ENCODE measurements at regions not wholly inside any gene's neighbourhood (a gene's known extent, or its start where the extent isn't known, plus 50 kb on each side); places are given as distances from the start of the nearest gene placed in this dataset.

GRCh38 chr13:34772881-34773280 is 169.2 kb upstream of the NBEA start:
- Histone ChIP-seq H4K91ac (ENCODE audit: insufficient read length, low read depth, low read length) (no peak overlapping the region), H2AFZ (ENCODE audit: low read length) (no peak overlapping the region), H3K4me1 (ENCODE audit: insufficient read depth, low read length) (peaks cover 3% of the 10 kb centered on the region), H3K23me2 (ENCODE audit: insufficient read length, low read depth, low read length, poor library complexity, severe bottlenecking) (no peaks in the 10 kb centered on the region), H3K4me2 (ENCODE audit: insufficient read depth, insufficient read length, low read length) (no peak overlapping the region), H3K9ac (ENCODE audit: extremely low read depth, insufficient read length, low read length) (no peak overlapping the region), H3K18ac (ENCODE audit: insufficient read length, low read depth, low read length) (no peak overlapping the region), H3K23ac (ENCODE audit: insufficient read length, low read depth, low read length) (no peak overlapping the region), H3K9me3 (ENCODE audit: control insufficient read depth, low read depth, low read length) (no peaks in the 10 kb centered on the region), H4K8ac (replicated peaks; ENCODE audit: insufficient read length, low read depth, low read length) (no peak overlapping the region), H2BK12ac (ENCODE audit: insufficient read length, low read depth, low read length) (no peak overlapping the region), H3K79me2 (ENCODE audit: insufficient read depth, low read length) (no peaks in the 10 kb centered on the region), H4K20me1 (ENCODE audit: control insufficient read depth, insufficient read depth, insufficient read length) (no peaks in the 10 kb centered on the region), H3T11ph (ENCODE audit: low read length) (no peak overlapping the region), H3K4ac (ENCODE audit: low read depth, low read length) (no peak overlapping the region), H2BK120ac (ENCODE audit: low read depth, low read length, poor library complexity, severe bottlenecking) (no peak overlapping the region), H4K5ac (ENCODE audit: insufficient read length, low read depth, low read length) (no peak overlapping the region), H3K27me3 (ENCODE audit: insufficient read depth, low read length) (no peaks in the 10 kb centered on the region), H3K14ac (ENCODE audit: insufficient read depth, low read length) (no peak overlapping the region), H2BK5ac (ENCODE audit: insufficient read length, low read length) (no peak overlapping the region), H3K27ac (ENCODE audit: insufficient read length, low read depth, low read length) (no peak overlapping the region), H2BK15ac (ENCODE audit: low read depth, low read length) (no peak overlapping the region), H2AK5ac (ENCODE audit: insufficient read length, low read length) (no peak overlapping the region), H3K56ac (ENCODE audit: insufficient read length, low read depth, low read length) (no peak overlapping the region), H2BK20ac (ENCODE audit: low read depth, low read length, poor library complexity, severe bottlenecking) (no peak overlapping the region), H3K79me1 (ENCODE audit: insufficient read depth, low read depth, low read length, poor library complexity, severe bottlenecking) (no peaks in the 10 kb centered on the region)
- DNase-seq: no peak
- H3K27me3 Mint-ChIP-seq (ENCODE audit: low read depth): no peaks in the 10 kb centered on the region
- H3K4me3 Mint-ChIP-seq: no peak overlapping the region
- WGBS (ENCODE audit: extremely low coverage, insufficient read length, low lambda C conversion rate): no CpG with 5 or more reads among the region's 3 CpGs
- peaks cover 19 to 22% of the 10 kb centered on the region in 2 experiments for H3K4me1 Mint-ChIP-seq
- no peaks in the 10 kb centered on the region for H3K9me3 Mint-ChIP-seq
- H3K36me3 Mint-ChIP-seq (ENCODE audit: insufficient read depth in 1 of 3, low read depth in 3 of 3): no peaks in the 10 kb centered on the region
- TF ChIP-seq, protein P1, sequence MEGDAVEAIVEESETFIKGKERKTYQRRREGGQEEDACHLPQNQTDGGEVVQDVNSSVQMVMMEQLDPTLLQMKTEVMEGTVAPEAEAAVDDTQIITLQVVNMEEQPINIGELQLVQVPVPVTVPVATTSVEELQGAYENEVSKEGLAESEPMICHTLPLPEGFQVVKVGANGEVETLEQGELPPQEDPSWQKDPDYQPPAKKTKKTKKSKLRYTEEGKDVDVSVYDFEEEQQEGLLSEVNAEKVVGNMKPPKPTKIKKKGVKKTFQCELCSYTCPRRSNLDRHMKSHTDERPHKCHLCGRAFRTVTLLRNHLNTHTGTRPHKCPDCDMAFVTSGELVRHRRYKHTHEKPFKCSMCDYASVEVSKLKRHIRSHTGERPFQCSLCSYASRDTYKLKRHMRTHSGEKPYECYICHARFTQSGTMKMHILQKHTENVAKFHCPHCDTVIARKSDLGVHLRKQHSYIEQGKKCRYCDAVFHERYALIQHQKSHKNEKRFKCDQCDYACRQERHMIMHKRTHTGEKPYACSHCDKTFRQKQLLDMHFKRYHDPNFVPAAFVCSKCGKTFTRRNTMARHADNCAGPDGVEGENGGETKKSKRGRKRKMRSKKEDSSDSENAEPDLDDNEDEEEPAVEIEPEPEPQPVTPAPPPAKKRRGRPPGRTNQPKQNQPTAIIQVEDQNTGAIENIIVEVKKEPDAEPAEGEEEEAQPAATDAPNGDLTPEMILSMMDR (conservative IDR thresholded peaks at IDR 0.05): no peak
- H3K27ac Mint-ChIP-seq: no peak overlapping the region

Measured in H9 (cell line).